Lower leg skin (tissue), 4 donors: ENCODE measurements at regions not wholly inside any gene's neighbourhood (a gene's known extent, or its start where the extent isn't known, plus 50 kb on each side); places are given as distances from the start of the nearest gene placed in this dataset.

Source experiments
- DNase-seq, 2 donors: peaks; one replicate each; pipeline ENCODE4 v3.0.0-alpha.2; 2019; ENCODE audit warnings: low spot score in 2 of 2
- H3K4me3 ChIP-seq: fragments of 200-600 bp; sonication (generic); 2 replicates; pipeline ENCODE4 v1.5.1; 2017; ENCODE audit warnings: mild to moderate bottlenecking, low read depth; ENCODE audit not compliant: poor library complexity, severe bottlenecking
- CTCF ChIP-seq, 3 donors: fragments of 450-650 bp; IDR thresholded peaks; one replicate each; pipeline ENCODE4 v1.5.1; 2016; ENCODE audit warnings: antibody characterized with exemption in 3 of 3, mild to moderate bottlenecking in 3 of 3, moderate library complexity in 2 of 3
- POLR2A ChIP-seq, 2 donors: fragments of 450-650 bp; IDR thresholded peaks; one replicate each; pipeline ENCODE4 v1.6.1; 2016 to 2017; ENCODE audit warnings: antibody characterized with exemption in 2 of 2, mild to moderate bottlenecking in 1 of 2, moderate library complexity in 1 of 2
- WGBS, 2 donors: methylation state at CpG; one replicate each; pipeline ENCODE4 v1.1.5; 2018; 5-methylcytosine and 5-hydroxymethylcytosine counted together
- intact Hi-C: fragments of 100-400 bp; cut with DNase I; formaldehyde crosslinking; loops from one replicate; pipeline ENCODE4 v1.15.0; 2023; ENCODE audit warnings: low total_unique reads

DNA sequence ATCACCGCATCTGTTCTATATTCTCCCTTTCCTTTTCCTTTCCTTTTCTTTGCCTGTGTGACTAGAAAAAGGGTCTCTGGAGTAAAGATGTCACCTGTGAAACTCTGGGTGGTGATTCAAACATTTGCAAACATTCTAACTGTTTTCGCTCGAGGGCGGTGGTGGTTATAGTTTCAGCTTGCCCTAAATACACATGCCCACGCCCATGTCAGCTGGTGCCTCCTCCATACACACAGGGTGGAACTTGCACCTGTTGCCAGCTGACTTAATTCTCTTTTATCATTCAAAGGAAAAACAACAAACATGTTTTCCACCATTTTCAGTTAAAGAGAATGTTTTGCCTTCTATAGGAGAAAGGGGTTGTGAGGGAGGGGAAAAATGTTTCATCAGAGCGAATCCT is 381.9 kb upstream of the ARID1B start:
- WGBS, 2 donors, result 51 to 53% methylated on average over 6 of the region's 6 CpGs
- no peak for TF ChIP-seq POLR2A (IDR thresholded peaks at IDR 0.05)
- no peak for TF ChIP-seq CTCF (IDR thresholded peaks at IDR 0.05)
- no peak overlapping the region for H3K4me3 ChIP-seq
- intact Hi-C loops, result no loop called here
- DNase-seq, result peak in 1 of 2 donors; percentile 53

- no peak for DNase-seq
- intact Hi-C loops, result no loop called here
- no peak for TF ChIP-seq POLR2A (IDR thresholded peaks at IDR 0.05)
- TF ChIP-seq CTCF (IDR thresholded peaks at IDR 0.05), result no peak
- H3K4me3 ChIP-seq, result no peak overlapping the region
- WGBS, 2 donors, result 89 to 90% methylated on average over 4 of the region's 4 CpGs
These were observed 384.5 kb upstream of the ARID1B start for GRCh38 chr6:156392648-156393047.

DNA sequence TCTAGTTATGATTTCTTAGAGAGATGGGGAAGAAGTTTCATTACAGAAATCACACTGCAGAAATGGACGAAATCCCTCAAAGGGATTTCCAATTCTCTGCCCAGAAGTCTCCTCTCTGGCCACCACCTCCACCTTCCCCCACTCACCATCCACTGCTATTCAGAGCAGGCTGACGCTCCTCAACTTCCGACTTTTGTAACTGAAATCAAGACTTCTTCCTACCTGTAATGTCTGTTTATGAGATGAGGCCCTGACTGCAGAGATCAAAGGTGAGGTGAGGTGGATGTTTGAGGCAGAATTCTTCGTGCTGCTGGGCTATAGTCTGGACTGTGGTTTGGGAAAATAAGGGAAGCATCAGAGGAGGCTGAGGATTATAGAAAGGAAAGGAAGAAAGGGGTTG is 385.2 kb upstream of the ARID1B start:
- DNase-seq, result no peak
- WGBS, 2 donors, result 82 to 97% methylated on average over 4 of the region's 4 CpGs

DNA sequence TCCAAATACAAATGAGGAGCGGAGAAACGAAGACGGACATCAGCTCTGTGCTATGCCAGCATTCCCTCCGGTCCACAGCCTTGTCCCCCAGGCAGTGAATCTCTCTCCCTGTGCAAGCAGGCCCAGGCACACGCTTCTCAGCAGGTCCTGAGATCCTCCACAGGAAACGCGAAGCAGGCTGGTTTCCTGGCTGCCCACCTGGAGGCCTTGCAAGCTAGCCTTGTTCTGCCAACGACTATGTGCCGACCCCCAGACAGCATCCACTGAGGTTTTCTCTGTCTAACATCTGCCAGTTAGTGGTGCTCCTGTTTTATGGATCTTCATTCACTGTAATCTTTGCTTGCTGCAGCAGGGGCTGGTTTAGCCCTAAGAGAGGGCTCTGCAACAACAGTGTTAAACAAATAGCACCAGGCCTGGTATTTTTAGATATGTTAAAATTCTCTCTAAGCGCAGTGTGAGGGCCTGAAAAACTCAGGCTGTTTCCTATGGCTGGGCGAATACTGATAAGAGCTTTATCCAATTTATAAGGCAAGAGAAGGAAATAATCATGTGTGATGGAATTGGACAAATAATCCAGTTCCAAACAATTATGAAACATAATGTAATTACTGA is 386.0 kb upstream of the ARID1B start:
- no peak overlapping the region for H3K4me3 ChIP-seq
- TF ChIP-seq CTCF (IDR thresholded peaks at IDR 0.05) (no peak), POLR2A (IDR thresholded peaks at IDR 0.05) (no peak)
- no peak for DNase-seq
- intact Hi-C loops, result no loop called here
- WGBS, 2 donors, result 64% methylated on average over 11 of the region's 11 CpGs

More for the DNA sequence above, 385.2 kb upstream of the ARID1B start:
- TF ChIP-seq CTCF (IDR thresholded peaks at IDR 0.05) (no peak), POLR2A (IDR thresholded peaks at IDR 0.05) (no peak)
- no peak overlapping the region for H3K4me3 ChIP-seq
- intact Hi-C loops, result no loop called here

- H3K4me3 ChIP-seq, result no peak overlapping the region
- intact Hi-C loops, result no loop called here
- TF ChIP-seq POLR2A (IDR thresholded peaks at IDR 0.05) (no peak), CTCF (IDR thresholded peaks at IDR 0.05) (no peak)
- WGBS, 2 donors, result 50 to 65% methylated on average over 3 of the region's 3 CpGs
- no peak for DNase-seq
These were observed 386.6 kb upstream of the ARID1B start for GRCh38 chr6:156390621-156391020.

DNA sequence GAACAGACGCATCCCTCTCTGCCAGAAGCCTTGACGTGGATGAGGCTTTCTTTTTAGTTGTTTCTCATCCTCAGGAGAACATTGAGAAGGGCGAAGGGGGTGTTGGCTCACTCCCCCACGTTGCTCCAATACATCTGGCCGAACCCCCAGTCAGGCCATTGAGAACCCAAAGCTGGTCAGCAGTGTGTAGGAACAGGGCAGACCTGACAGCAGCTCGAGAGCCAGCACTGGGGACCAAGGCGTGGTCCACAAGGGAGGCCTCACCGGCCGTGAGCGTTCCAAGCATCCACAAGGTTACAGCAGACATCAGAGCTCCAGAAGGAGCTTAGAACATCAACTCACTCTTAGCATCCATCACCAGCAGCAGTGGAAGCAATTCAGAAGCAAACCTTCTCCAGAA is 387.9 kb upstream of the ARID1B start:
- 93 to 94% methylated on average over 10 of the region's 10 CpGs for WGBS, 2 donors
- no peak for DNase-seq
- intact Hi-C loops, result no loop called here
- TF ChIP-seq CTCF (IDR thresholded peaks at IDR 0.05) (no peak), POLR2A (IDR thresholded peaks at IDR 0.05) (no peak)
- H3K4me3 ChIP-seq, result no peak overlapping the region
